COLO668 (cell line): ENCODE measurements at regions not wholly inside any gene's neighbourhood (a gene's known extent, or its start where the extent isn't known, plus 50 kb on each side); places are given as distances from the start of the nearest gene placed in this dataset.
"Not testable (repeated sequence)": the region's sequence is repeated elsewhere in the genome, so short reads cannot be mapped to it uniquely, and the experiment has no call there.

Experiments
- DNase-seq: peaks from one replicate; lab custom pipeline; 2025; ENCODE audit not compliant: unreplicated experiment; lab: John Stamatoyannopoulos, UW

GRCh38 chr7:80019809-80020207, 114.8 kb upstream of the GNAI1 start:
- not testable (repeated sequence) for DNase-seq

- DNase-seq: peak; percentile 58
These were observed 115.5 kb upstream of the GNAI1 start for GRCh38 chr7:80018941-80019808.

GRCh38 chr7:80017101-80017698, 117.4 kb upstream of the GNAI1 start:
- no peak for DNase-seq

GRCh38 chr7:80014511-80014910, 120.1 kb upstream of the GNAI1 start:
- no peak for DNase-seq

GRCh38 chr7:80008039-80008438, 126.6 kb upstream of the GNAI1 start:
- DNase-seq: no peak

- no peak for DNase-seq
These were observed 131.8 kb upstream of the GNAI1 start for GRCh38 chr7:80002865-80003264.

- no peak for DNase-seq
These were observed 136.3 kb upstream of the GNAI1 start for GRCh38 chr7:79998363-79998762.

- DNase-seq: no peak
These were observed 137.3 kb upstream of the GNAI1 start for GRCh38 chr7:79997345-79997744.

- DNase-seq: not testable (repeated sequence)
These were observed 138.9 kb upstream of the GNAI1 start for GRCh38 chr7:79995741-79996140.

GRCh38 chr7:79988653-79989052, 146.0 kb upstream of the GNAI1 start:
- DNase-seq: no peak

GRCh38 chr7:79984210-79984609, 150.4 kb upstream of the GNAI1 start:
- DNase-seq: no peak

GRCh38 chr7:79982141-79982770, 152.4 kb upstream of the GNAI1 start:
- no peak for DNase-seq

GRCh38 chr7:79980376-79980775, 154.3 kb upstream of the GNAI1 start:
- DNase-seq: no peak

GRCh38 chr7:79979437-79979836, 155.2 kb upstream of the GNAI1 start:
- DNase-seq: no peak

- DNase-seq: no peak
These were observed 157.2 kb upstream of the GNAI1 start for GRCh38 chr7:79977481-79977880.

- DNase-seq: not testable (repeated sequence)
These were observed 158.0 kb upstream of the GNAI1 start for GRCh38 chr7:79976711-79977020.

- not testable (repeated sequence) for DNase-seq
These were observed 158.5 kb upstream of the GNAI1 start for GRCh38 chr7:79975986-79976710.

- no peak for DNase-seq
These were observed 161.2 kb upstream of the GNAI1 start for GRCh38 chr7:79973455-79973854.

GRCh38 chr7:79971058-79971457, 163.6 kb upstream of the GNAI1 start:
- no peak for DNase-seq

GRCh38 chr7:79968894-79969293, 165.7 kb upstream of the GNAI1 start:
- no peak for DNase-seq

- DNase-seq: no peak
These were observed 166.5 kb upstream of the GNAI1 start for GRCh38 chr7:79968077-79968648.
